Posterior cingulate gyrus (tissue), 11 donors: ENCODE measurements at regions not wholly inside any gene's neighbourhood (a gene's known extent, or its start where the extent isn't known, plus 50 kb on each side); places are given as distances from the start of the nearest gene placed in this dataset.
"Not testable (repeated sequence)": the region's sequence is repeated elsewhere in the genome, so short reads cannot be mapped to it uniquely, and the experiment has no call there.

Source experiments
- DNase-seq, 10 donors: peaks; one replicate each; pipeline versions ENCODE4 v3.0.0 to v3.0.0-alpha.2; 2020 to 2021; ENCODE audit warnings: mixed read lengths in 3 of 10
- intact Hi-C: fragments of 100-400 bp; cut with DNase I; formaldehyde crosslinking; loops from one replicate; pipeline ENCODE4 v1.15.1; 2023

- intact Hi-C loops: no loop called here
Observed at GRCh38 chr3:73225146-73225855, 163.8 kb downstream of the EBLN2 start.

GRCh38 chr3:73225991-73226390 is 164.5 kb downstream of the EBLN2 start:
- DNase-seq: no peak
- intact Hi-C loops: no loop called here

More at GRCh38 chr3:73225146-73225855, 163.8 kb downstream of the EBLN2 start:
- no peak for DNase-seq

GRCh38 chr3:73228000-73228399 is 166.5 kb downstream of the EBLN2 start:
- intact Hi-C loops: no loop called here
- DNase-seq: no peak

GRCh38 chr3:73228437-73228836 is 167.0 kb downstream of the EBLN2 start:
- DNase-seq: no peak
- intact Hi-C loops: no loop called here

GRCh38 chr3:73228959-73229358 is 167.5 kb downstream of the EBLN2 start:
- DNase-seq: no peak
- intact Hi-C loops: no loop called here

- intact Hi-C loops: no loop called here
- DNase-seq: no peak
Observed at GRCh38 chr3:73234354-73235014, 173.0 kb downstream of the EBLN2 start.

GRCh38 chr3:73235768-73236167 is 174.3 kb downstream of the EBLN2 start:
- intact Hi-C loops: no loop called here
- no peak for DNase-seq

GRCh38 chr3:73236867-73237266 is 175.4 kb downstream of the EBLN2 start:
- intact Hi-C loops: no loop called here
- DNase-seq: no peak

GRCh38 chr3:73243740-73244139 is 182.3 kb downstream of the EBLN2 start:
- DNase-seq: no peak
- intact Hi-C loops: no loop called here

GRCh38 chr3:73245459-73245858 is 184.0 kb downstream of the EBLN2 start:
- no peak for DNase-seq
- intact Hi-C loops: no loop called here

- no peak for DNase-seq
- intact Hi-C loops: no loop called here
Observed at GRCh38 chr3:73249047-73249446, 187.6 kb downstream of the EBLN2 start.

- no peak for DNase-seq
- intact Hi-C loops: no loop called here
Observed at GRCh38 chr3:73254062-73254461, 192.6 kb downstream of the EBLN2 start.

GRCh38 chr3:73255609-73256029 is 194.2 kb downstream of the EBLN2 start:
- DNase-seq: peak in 6 of 10 donors; percentile 18 to 71 (median 36)
- intact Hi-C loops: no loop called here

- intact Hi-C loops: no loop called here
- DNase-seq: no peak
Observed at GRCh38 chr3:73257186-73257585, 195.7 kb downstream of the EBLN2 start.

- no peak for DNase-seq
- intact Hi-C loops: no loop called here
Observed at GRCh38 chr3:73258057-73258456, 196.6 kb downstream of the EBLN2 start.

GRCh38 chr3:73259291-73259690 is 197.8 kb downstream of the EBLN2 start:
- DNase-seq: no peak
- intact Hi-C loops: no loop called here

GRCh38 chr3:73259856-73260255 is 198.4 kb downstream of the EBLN2 start:
- intact Hi-C loops: no loop called here
- no peak for DNase-seq

GRCh38 chr3:73266558-73266957 is 205.1 kb downstream of the EBLN2 start:
- intact Hi-C loops, DNase-seq: not testable (repeated sequence)

GRCh38 chr3:73269126-73269525 is 207.7 kb downstream of the EBLN2 start:
- intact Hi-C loops, DNase-seq: not testable (repeated sequence)

- intact Hi-C loops: no loop called here
- DNase-seq: no peak
Observed at GRCh38 chr3:73270839-73271483, 209.5 kb downstream of the EBLN2 start.

GRCh38 chr3:73273341-73273740 is 211.9 kb downstream of the EBLN2 start:
- DNase-seq: no peak
- intact Hi-C loops: no loop called here

GRCh38 chr3:73280746-73281145 is 219.3 kb downstream of the EBLN2 start:
- intact Hi-C loops: no loop called here
- DNase-seq: no peak
